BE2C (cell line): ENCODE measurements at regions not wholly inside any gene's neighbourhood (a gene's known extent, or its start where the extent isn't known, plus 50 kb on each side); places are given as distances from the start of the nearest gene placed in this dataset.
"Not testable (repeated sequence)": the region's sequence is repeated elsewhere in the genome, so short reads cannot be mapped to it uniquely, and the experiment has no call there.

Experiments used
- DNase-seq: peaks from one replicate; pipeline ENCODE4 v3.0.0-alpha.2; 2020
- H3K27me3 ChIP-seq: fragments of 250-450 bp; sonication (Bioruptor Pico); 2 replicates; pipeline ENCODE4 v1.5.1; 2020; ENCODE audit warnings: mild to moderate bottlenecking
- H3K36me3 ChIP-seq: fragments of 250-450 bp; sonication (Bioruptor Pico); 2 replicates; pipeline ENCODE4 v1.5.1; 2020; ENCODE audit warnings: mild to moderate bottlenecking
- H3K4me1 ChIP-seq: fragments of 250-450 bp; sonication (Bioruptor Pico); 2 replicates; pipeline ENCODE4 v1.5.1; 2020
- H3K4me3 ChIP-seq: 2 replicates; pipeline ENCODE4 v1.5.1; 2011; ENCODE audit warnings: low read depth, low read length
- H3K9me3 ChIP-seq: fragments of 250-450 bp; sonication (Bioruptor Pico); 2 replicates; pipeline ENCODE4 v1.5.1; 2020
- TF ChIP-seq, protein P1 (sequence below): IDR thresholded peaks from 2 replicates; pipeline ENCODE4 v1.5.1; 2012; ENCODE audit warnings: mild to moderate bottlenecking, low read depth, low read length

- Histone ChIP-seq H3K4me3 (no peak overlapping the region), H3K36me3 (no peaks in the 10 kb centered on the region), H3K27me3 (no peaks in the 10 kb centered on the region), H3K9me3 (no peaks in the 10 kb centered on the region; the same call in 1 of the 2 replicates), H3K4me1 (peaks cover 5% of the 10 kb centered on the region)
- TF ChIP-seq, protein P1, sequence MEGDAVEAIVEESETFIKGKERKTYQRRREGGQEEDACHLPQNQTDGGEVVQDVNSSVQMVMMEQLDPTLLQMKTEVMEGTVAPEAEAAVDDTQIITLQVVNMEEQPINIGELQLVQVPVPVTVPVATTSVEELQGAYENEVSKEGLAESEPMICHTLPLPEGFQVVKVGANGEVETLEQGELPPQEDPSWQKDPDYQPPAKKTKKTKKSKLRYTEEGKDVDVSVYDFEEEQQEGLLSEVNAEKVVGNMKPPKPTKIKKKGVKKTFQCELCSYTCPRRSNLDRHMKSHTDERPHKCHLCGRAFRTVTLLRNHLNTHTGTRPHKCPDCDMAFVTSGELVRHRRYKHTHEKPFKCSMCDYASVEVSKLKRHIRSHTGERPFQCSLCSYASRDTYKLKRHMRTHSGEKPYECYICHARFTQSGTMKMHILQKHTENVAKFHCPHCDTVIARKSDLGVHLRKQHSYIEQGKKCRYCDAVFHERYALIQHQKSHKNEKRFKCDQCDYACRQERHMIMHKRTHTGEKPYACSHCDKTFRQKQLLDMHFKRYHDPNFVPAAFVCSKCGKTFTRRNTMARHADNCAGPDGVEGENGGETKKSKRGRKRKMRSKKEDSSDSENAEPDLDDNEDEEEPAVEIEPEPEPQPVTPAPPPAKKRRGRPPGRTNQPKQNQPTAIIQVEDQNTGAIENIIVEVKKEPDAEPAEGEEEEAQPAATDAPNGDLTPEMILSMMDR, result no peak
- DNase-seq, result no peak
Measured at GRCh38 chr1:209160230-209160629, 423.3 kb upstream of the CAMK1G start.

DNA sequence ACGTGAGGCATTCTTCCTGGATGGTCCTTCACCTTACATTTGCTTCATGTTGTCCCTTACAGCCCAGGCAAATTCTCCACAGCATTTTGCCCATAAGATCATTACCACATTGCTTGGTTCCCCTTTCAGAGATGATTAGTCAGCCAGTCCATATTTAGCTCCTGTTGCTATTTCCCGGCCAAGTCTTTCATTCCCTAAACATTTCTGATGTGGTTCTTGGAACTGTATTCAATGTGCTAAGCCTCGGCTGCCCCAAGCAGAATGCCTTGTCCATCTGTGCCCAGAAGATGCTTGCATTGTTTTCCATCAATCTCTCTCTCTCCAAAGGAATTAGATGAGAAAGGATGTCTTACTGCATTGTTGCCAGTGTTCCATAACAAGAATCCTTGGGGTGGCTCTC lies 420.9 kb upstream of the CAMK1G start:
- no peak overlapping the region for H3K4me3 ChIP-seq

DNA sequence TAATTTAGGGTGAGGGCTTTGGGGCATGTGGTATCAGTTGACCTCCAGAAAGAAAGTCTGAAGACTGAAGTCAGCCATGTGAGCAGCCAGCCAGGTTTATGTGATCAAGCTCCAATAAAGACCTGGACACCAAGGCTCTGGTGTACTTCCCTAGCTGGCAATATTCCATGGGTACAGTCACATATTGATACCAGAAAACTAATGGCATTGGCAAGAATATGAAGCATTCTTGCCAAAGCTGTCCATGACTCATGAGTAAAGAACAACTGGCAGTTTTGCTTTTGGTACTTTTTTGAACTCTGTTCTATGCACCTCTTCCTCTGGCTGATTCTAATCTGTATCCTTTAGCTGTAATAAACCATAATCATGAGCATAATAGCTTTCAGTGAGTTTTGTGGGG lies 415.3 kb upstream of the CAMK1G start:
- Histone ChIP-seq H3K4me1 (peaks cover 14% of the 10 kb centered on the region), H3K4me3 (no peak overlapping the region), H3K9me3 (no peaks in the 10 kb centered on the region), H3K36me3 (no peaks in the 10 kb centered on the region), H3K27me3 (no peaks in the 10 kb centered on the region)
- TF ChIP-seq, protein P1, result no peak
- DNase-seq, result peak; percentile 48

More for the DNA sequence above, 420.9 kb upstream of the CAMK1G start:
- Histone ChIP-seq H3K4me1 (peaks cover 5% of the 10 kb centered on the region), H3K36me3 (no peaks in the 10 kb centered on the region), H3K27me3 (no peaks in the 10 kb centered on the region), H3K9me3 (no peaks in the 10 kb centered on the region; the same call in 1 of the 2 replicates)
- DNase-seq, result no peak
- TF ChIP-seq, protein P1, result no peak

DNA sequence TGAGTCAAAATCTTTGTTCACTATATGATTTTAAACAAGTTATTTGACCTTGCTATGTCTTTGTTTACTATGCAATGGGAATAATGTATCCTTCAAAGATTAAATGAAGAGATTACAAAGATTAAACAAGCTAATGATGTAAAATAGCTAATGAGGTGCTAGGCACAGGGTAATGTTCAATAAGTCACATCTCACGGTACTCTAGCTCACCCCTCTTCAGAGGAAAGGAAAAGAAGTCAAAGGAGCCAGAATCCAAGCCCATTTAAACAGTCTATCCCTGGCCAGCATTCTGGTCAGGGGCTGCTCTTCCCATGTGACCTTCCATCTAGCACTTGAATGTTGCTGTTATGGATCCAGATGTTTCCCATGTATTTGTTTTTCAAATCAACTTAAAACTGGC lies 412.4 kb upstream of the CAMK1G start:
- Histone ChIP-seq H3K36me3 (no peaks in the 10 kb centered on the region), H3K27me3 (no peaks in the 10 kb centered on the region), H3K4me1 (peaks cover 14% of the 10 kb centered on the region), H3K9me3 (no peaks in the 10 kb centered on the region), H3K4me3 (no peak overlapping the region)
- TF ChIP-seq, protein P1, result no peak
- no peak for DNase-seq

DNA sequence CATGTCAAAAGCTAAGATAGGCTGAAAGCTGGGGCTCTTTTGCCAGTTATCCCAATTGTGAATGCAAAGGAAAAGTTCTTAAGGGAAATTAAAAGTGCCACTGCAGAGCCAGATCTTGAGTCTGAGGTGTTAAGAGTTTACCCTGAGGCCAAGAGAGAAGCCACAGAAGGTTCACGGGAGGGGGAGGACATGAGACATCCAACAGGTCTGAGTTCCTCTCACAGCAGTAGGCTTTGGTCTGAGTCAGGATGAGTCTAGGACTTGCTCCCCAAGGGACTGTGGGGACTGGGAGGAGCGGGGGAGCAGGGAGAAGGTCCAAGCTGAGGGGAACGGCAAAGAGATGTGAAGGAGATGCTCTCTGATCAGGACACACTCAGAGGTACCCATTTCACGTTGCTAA lies 411.2 kb upstream of the CAMK1G start:
- Histone ChIP-seq H3K4me1 (peaks cover 14% of the 10 kb centered on the region), H3K4me3 (no peak overlapping the region), H3K9me3 (no peaks in the 10 kb centered on the region), H3K27me3 (no peaks in the 10 kb centered on the region), H3K36me3 (no peaks in the 10 kb centered on the region)
- TF ChIP-seq, protein P1, result no peak
- no peak for DNase-seq

GRCh38 chr1:209172792-209173542 lies 410.5 kb upstream of the CAMK1G start:
- H3K4me3 ChIP-seq, H3K36me3 ChIP-seq, DNase-seq, H3K27me3 ChIP-seq, H3K9me3 ChIP-seq: not testable (repeated sequence)
- peaks cover 10% of the 10 kb centered on the region for H3K4me1 ChIP-seq

- not testable (repeated sequence) for DNase-seq, H3K4me1 ChIP-seq, H3K27me3 ChIP-seq, H3K36me3 ChIP-seq, H3K4me3 ChIP-seq, H3K9me3 ChIP-seq
Measured at GRCh38 chr1:209173796-209174195, 409.7 kb upstream of the CAMK1G start.
